Chondrocyte (in vitro differentiated cells): ENCODE measurements at regions not wholly inside any gene's neighbourhood (a gene's known extent, or its start where the extent isn't known, plus 50 kb on each side); places are given as distances from the start of the nearest gene placed in this dataset.

Experiments
- DNase-seq: peaks from one replicate; pipeline ENCODE4 v3.0.0; 2021; ENCODE audit warnings: mixed read lengths, low spot score
- H3K27ac Mint-ChIP-seq: one replicate; pipeline ENCODE4 v1.8.0; 2021; ENCODE audit warnings: mild to moderate bottlenecking, moderate library complexity, mixed read lengths; ENCODE audit not compliant: unreplicated experiment
- H3K27me3 Mint-ChIP-seq: 2 replicates; pipeline ENCODE4 v1.8.0; 2021; ENCODE audit warnings: low read depth, mixed read lengths
- H3K36me3 Mint-ChIP-seq: 2 replicates; pipeline ENCODE4 v1.8.0; 2021; ENCODE audit warnings: low read depth, mixed read lengths
- H3K4me1 Mint-ChIP-seq: 2 replicates; pipeline ENCODE4 v1.8.0; 2021; ENCODE audit warnings: low read depth, mild to moderate bottlenecking, mixed read lengths
- H3K4me3 Mint-ChIP-seq: one replicate; pipeline ENCODE4 v1.8.0; 2021; ENCODE audit warnings: mild to moderate bottlenecking, moderate library complexity, mixed read lengths; ENCODE audit not compliant: unreplicated experiment
- H3K9me3 Mint-ChIP-seq: 2 replicates; pipeline ENCODE4 v1.8.0; 2021; ENCODE audit warnings: low read depth, mixed read lengths
- CTCF ChIP-seq: fragments of 200-600 bp; sonication (generic); IDR thresholded peaks from 2 replicates; pipeline ENCODE4 v1.5.0; 2021; ENCODE audit warnings: antibody characterized with exemption, mild to moderate bottlenecking, moderate library complexity

GRCh38 chr18:37660658-37661057 is 95.1 kb upstream of the CELF4 start:
- no peak for DNase-seq
- Mint-ChIP-seq H3K4me1 (no peaks in the 10 kb centered on the region), H3K4me3 (no peak overlapping the region), H3K36me3 (no peaks in the 10 kb centered on the region), H3K9me3 (no peaks in the 10 kb centered on the region), H3K27ac (no peak overlapping the region), H3K27me3 (no peaks in the 10 kb centered on the region)
- TF ChIP-seq CTCF: no peak

DNA sequence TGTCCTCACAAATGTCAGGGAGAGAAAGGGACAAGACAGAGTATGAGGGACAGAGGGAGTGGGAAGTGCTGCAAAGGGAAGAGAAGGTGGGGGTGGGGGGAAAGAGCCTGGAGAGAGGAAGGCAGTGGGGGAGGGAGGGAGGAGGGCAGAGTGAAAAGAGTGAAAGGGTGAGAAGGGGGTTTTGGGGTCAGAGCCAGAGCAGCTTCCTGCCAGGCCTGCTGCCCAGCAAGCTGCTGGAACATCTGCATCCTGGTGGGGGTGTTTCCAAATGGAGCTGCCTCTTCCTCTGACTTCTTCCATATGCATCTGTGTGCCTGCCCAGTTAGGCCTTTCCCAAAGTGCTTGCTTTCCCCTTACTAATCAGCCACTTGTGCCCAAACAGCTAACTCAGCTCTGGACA is 94.3 kb upstream of the CELF4 start:
- DNase-seq: no peak
- Mint-ChIP-seq H3K27ac (no peak overlapping the region), H3K9me3 (no peaks in the 10 kb centered on the region), H3K27me3 (no peaks in the 10 kb centered on the region), H3K4me1 (no peaks in the 10 kb centered on the region), H3K4me3 (no peak overlapping the region), H3K36me3 (no peaks in the 10 kb centered on the region)
- TF ChIP-seq CTCF: no peak

DNA sequence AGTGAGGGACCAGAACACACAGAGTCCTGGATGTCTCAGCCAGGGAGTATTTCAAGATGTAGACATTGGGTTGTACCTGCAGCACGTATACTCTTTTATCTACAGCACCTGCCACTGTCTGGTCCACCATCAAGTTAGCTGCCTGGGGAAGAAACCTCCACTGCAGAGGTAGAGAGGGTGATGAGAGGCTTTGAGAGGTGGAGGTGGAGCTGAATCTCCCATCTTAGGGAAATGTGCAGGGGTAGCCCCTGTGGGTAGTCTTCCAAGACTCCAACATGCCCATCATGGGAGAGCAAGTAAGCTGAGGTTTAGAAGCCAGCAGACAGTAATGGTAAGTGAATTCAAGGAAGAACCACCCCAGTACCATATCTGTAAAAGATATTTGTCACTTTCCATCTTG is 93.3 kb upstream of the CELF4 start:
- no peak for DNase-seq
- Mint-ChIP-seq H3K27ac (no peak overlapping the region), H3K4me1 (no peaks in the 10 kb centered on the region)

GRCh38 chr18:37657493-37657892 is 91.9 kb upstream of the CELF4 start:
- no peak for DNase-seq

More for the DNA sequence above, 93.3 kb upstream of the CELF4 start:
- H3K9me3 Mint-ChIP-seq: no peaks in the 10 kb centered on the region
- H3K36me3 Mint-ChIP-seq: no peaks in the 10 kb centered on the region
- no peaks in the 10 kb centered on the region for H3K27me3 Mint-ChIP-seq
- no peak for TF ChIP-seq CTCF
- H3K4me3 Mint-ChIP-seq: no peak overlapping the region

GRCh38 chr18:37654731-37655369 is 89.3 kb upstream of the CELF4 start:
- no peak overlapping the region for H3K27ac Mint-ChIP-seq
- peaks cover 3% of the 10 kb centered on the region for H3K4me1 Mint-ChIP-seq
- no peaks in the 10 kb centered on the region for H3K36me3 Mint-ChIP-seq
- H3K27me3 Mint-ChIP-seq: no peaks in the 10 kb centered on the region
- H3K9me3 Mint-ChIP-seq: no peaks in the 10 kb centered on the region
- no peak for TF ChIP-seq CTCF
- no peak overlapping the region for H3K4me3 Mint-ChIP-seq
- DNase-seq: no peak

More at GRCh38 chr18:37657493-37657892, 91.9 kb upstream of the CELF4 start:
- Mint-ChIP-seq H3K27me3 (no peaks in the 10 kb centered on the region), H3K4me3 (no peak overlapping the region), H3K36me3 (no peaks in the 10 kb centered on the region), H3K27ac (no peak overlapping the region), H3K4me1 (peaks cover 3% of the 10 kb centered on the region), H3K9me3 (no peaks in the 10 kb centered on the region)
- TF ChIP-seq CTCF: no peak
